22Rv1 (cell line): ENCODE measurements at regions not wholly inside any gene's neighbourhood (a gene's known extent, or its start where the extent isn't known, plus 50 kb on each side); places are given as distances from the start of the nearest gene placed in this dataset.

Experiments used
- ZFX ChIP-seq: fragments of 450-650 bp; IDR thresholded peaks from 2 replicates; pipeline ENCODE4 v1.6.1; 2017; ENCODE audit warnings: antibody characterized with exemption, borderline replicate concordance
- TF ChIP-seq, protein P1 (sequence below): fragments of 450-650 bp; IDR thresholded peaks from 2 replicates; pipeline ENCODE4 v1.5.1; 2017; ENCODE audit warnings: mild to moderate bottlenecking

DNA sequence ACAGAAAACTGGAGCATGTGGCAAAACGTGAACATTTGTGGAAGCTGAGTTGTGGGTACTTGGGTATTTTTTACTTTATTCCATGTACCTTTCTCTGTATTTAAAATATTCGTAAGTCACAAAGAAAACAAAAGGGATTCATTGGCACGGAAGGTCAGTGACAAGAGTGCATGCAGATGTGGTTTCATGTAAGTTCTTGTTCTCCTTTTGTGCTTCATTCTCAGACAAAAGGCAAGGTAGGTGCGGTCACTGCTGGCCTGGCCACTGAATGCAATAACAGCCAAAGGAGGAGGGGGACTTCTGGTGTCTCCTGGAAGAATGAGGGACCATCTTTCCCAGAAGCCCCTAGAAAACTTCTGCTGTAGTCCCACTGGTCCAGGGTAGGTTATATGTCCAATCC lies 200.0 kb upstream of the TOPAZ1 start:
- TF ChIP-seq, protein P1, sequence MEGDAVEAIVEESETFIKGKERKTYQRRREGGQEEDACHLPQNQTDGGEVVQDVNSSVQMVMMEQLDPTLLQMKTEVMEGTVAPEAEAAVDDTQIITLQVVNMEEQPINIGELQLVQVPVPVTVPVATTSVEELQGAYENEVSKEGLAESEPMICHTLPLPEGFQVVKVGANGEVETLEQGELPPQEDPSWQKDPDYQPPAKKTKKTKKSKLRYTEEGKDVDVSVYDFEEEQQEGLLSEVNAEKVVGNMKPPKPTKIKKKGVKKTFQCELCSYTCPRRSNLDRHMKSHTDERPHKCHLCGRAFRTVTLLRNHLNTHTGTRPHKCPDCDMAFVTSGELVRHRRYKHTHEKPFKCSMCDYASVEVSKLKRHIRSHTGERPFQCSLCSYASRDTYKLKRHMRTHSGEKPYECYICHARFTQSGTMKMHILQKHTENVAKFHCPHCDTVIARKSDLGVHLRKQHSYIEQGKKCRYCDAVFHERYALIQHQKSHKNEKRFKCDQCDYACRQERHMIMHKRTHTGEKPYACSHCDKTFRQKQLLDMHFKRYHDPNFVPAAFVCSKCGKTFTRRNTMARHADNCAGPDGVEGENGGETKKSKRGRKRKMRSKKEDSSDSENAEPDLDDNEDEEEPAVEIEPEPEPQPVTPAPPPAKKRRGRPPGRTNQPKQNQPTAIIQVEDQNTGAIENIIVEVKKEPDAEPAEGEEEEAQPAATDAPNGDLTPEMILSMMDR: no peak
- no peak for TF ChIP-seq ZFX
